Endothelial cell of umbilical vein (primary cell): ENCODE measurements at regions not wholly inside any gene's neighbourhood (a gene's known extent, or its start where the extent isn't known, plus 50 kb on each side); places are given as distances from the start of the nearest gene placed in this dataset.

Source experiments
- EZH2 ChIP-seq: IDR thresholded peaks from 2 replicates; pipeline ENCODE4 v1.6.1; 2012; ENCODE audit warnings: borderline replicate concordance, low read depth, mild to moderate bottlenecking, moderate library complexity, low read length, inconsistent platforms; ENCODE audit not compliant: severe bottlenecking
- FOS ChIP-seq: IDR thresholded peaks from 2 replicates; pipeline ENCODE4 v1.6.1; 2011; ENCODE audit warnings: mild to moderate bottlenecking, low read length, moderate library complexity, borderline replicate concordance; ENCODE audit not compliant: insufficient read depth
- GATA2 ChIP-seq: IDR thresholded peaks from 2 replicates; pipeline ENCODE4 v1.7.0; 2011; ENCODE audit warnings: low read depth, mild to moderate bottlenecking, moderate library complexity, mixed read lengths, low read length; ENCODE audit not compliant: insufficient read length, insufficient read depth
- JUN ChIP-seq: IDR thresholded peaks from 2 replicates; pipeline ENCODE4 v1.6.1; 2011; ENCODE audit warnings: borderline replicate concordance, low read depth; ENCODE audit not compliant: insufficient read length, insufficient read depth
- MYC ChIP-seq: IDR thresholded peaks from one replicate; pipeline ENCODE4 v1.6.1; 2011; ENCODE audit warnings: mild to moderate bottlenecking, low read depth, low read length
- POLR2A ChIP-seq: IDR thresholded peaks from 2 replicates; pipeline ENCODE4 v1.6.1; 2012; ENCODE audit warnings: low read depth, mild to moderate bottlenecking, control low read depth, low read length
- POLR2AphosphoS5 ChIP-seq: IDR thresholded peaks from 2 replicates; pipeline ENCODE4 v1.6.1; 2012; ENCODE audit warnings: low read depth, mild to moderate bottlenecking, control low read depth, low read length, moderate library complexity; ENCODE audit not compliant: insufficient read depth
- TF ChIP-seq, protein P1 (sequence below), 2 donors: IDR thresholded peaks; 1 replicate in 1 of 2; 2 replicates in 1 of 2; pipeline ENCODE4 v1.5.1; 2011; ENCODE audit warnings: low read length in 2 of 2, mild to moderate bottlenecking in 2 of 2, moderate library complexity in 2 of 2, control low read depth in 1 of 2, inconsistent platforms in 1 of 2, low read depth in 1 of 2; ENCODE audit not compliant: insufficient read depth in 1 of 2; ENCODE audit errors: extremely low read depth in 1 of 2
- TF ChIP-seq, protein P2 (sequence below): IDR thresholded peaks from 2 replicates; pipeline ENCODE4 v1.6.1; 2011; ENCODE audit not compliant: insufficient read depth, insufficient read length

DNA sequence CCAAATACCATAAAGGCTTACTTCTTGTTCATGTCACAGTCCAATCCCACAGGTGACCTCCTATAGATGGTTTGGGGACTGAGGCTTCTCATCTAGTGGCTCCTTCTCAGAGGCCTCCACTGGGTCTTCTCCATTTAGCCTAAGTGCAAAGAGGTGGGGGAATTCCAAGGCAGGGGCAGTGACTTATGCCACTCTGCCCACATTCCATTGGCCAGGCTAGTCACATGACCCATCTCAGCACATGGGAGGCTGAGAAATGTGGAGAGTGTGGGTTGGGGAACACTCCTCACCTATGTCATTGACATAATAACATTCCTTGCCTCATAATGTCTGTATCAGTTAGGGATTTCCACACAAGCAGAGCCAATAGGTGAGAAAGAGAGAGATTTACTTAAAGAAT is 104.3 kb upstream of the PLXNA4 start:
- TF ChIP-seq, protein P1, sequence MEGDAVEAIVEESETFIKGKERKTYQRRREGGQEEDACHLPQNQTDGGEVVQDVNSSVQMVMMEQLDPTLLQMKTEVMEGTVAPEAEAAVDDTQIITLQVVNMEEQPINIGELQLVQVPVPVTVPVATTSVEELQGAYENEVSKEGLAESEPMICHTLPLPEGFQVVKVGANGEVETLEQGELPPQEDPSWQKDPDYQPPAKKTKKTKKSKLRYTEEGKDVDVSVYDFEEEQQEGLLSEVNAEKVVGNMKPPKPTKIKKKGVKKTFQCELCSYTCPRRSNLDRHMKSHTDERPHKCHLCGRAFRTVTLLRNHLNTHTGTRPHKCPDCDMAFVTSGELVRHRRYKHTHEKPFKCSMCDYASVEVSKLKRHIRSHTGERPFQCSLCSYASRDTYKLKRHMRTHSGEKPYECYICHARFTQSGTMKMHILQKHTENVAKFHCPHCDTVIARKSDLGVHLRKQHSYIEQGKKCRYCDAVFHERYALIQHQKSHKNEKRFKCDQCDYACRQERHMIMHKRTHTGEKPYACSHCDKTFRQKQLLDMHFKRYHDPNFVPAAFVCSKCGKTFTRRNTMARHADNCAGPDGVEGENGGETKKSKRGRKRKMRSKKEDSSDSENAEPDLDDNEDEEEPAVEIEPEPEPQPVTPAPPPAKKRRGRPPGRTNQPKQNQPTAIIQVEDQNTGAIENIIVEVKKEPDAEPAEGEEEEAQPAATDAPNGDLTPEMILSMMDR (IDR thresholded peaks at IDR 0.05; ENCODE audit: extremely low read depth in 1 of 2, insufficient read depth in 1 of 2, low read depth in 1 of 2, low read length in 2 of 2) = no peak
- TF ChIP-seq POLR2A (no peak), JUN (no peak), EZH2 (no peak), POLR2AphosphoS5 (no peak), GATA2 (no peak), MYC (no peak), FOS (no peak)
- TF ChIP-seq, protein P2, sequence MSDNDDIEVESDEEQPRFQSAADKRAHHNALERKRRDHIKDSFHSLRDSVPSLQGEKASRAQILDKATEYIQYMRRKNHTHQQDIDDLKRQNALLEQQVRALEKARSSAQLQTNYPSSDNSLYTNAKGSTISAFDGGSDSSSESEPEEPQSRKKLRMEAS = no peak
